Uterus (tissue), 2 donors: ENCODE measurements at regions not wholly inside any gene's neighbourhood (a gene's known extent, or its start where the extent isn't known, plus 50 kb on each side); places are given as distances from the start of the nearest gene placed in this dataset.

ENCODE experiments used
- CTCF ChIP-seq, 4 experiments: fragments of 200-600 bp in 2 of 4; fragments of 450-650 bp in 2 of 4; sonication (generic) in 2 of 4; IDR thresholded peaks; one replicate each; pipeline ENCODE4 v1.5.1; 2016 to 2019; ENCODE audit warnings: antibody characterized with exemption in 4 of 4, mild to moderate bottlenecking in 2 of 4, moderate library complexity in 1 of 4
- POLR2A ChIP-seq, 2 donors: fragments of 450-650 bp; IDR thresholded peaks; one replicate each; pipeline ENCODE4 v1.6.1; 2016; ENCODE audit warnings: antibody characterized with exemption in 2 of 2, mild to moderate bottlenecking in 1 of 2, moderate library complexity in 1 of 2

- TF ChIP-seq POLR2A (IDR thresholded peaks at IDR 0.05) (no peak), CTCF (IDR thresholded peaks at IDR 0.05) (no peak)
These were observed 218.1 kb downstream of the PTEN start for GRCh38 chr10:88081457-88082054.
